HG03060 (cell line): ENCODE measurements at regions not wholly inside any gene's neighbourhood (a gene's known extent, or its start where the extent isn't known, plus 50 kb on each side); places are given as distances from the start of the nearest gene placed in this dataset.
"Not testable (repeated sequence)": the region's sequence is repeated elsewhere in the genome, so short reads cannot be mapped to it uniquely, and the experiment has no call there.

ENCODE experiments used
- ATAC-seq: cut with Tn5 transposase; IDR thresholded peaks from one replicate; pipeline ENCODE4 v1.9.1; 2021; ENCODE audit warnings: low read depth, moderate number of reproducible peaks; ENCODE audit not compliant: unreplicated experiment

- no peak for ATAC-seq
Measured at GRCh38 chr4:138861135-138861534, 154.4 kb upstream of the NOCT start.

GRCh38 chr4:138860357-138860756 lies 155.2 kb upstream of the NOCT start:
- ATAC-seq, result not testable (repeated sequence)

- ATAC-seq, result no peak
Measured at GRCh38 chr4:138859254-138859653, 156.3 kb upstream of the NOCT start.

- no peak for ATAC-seq
Measured at GRCh38 chr4:138858419-138858818, 157.2 kb upstream of the NOCT start.

GRCh38 chr4:138857416-138857815 lies 158.2 kb upstream of the NOCT start:
- no peak for ATAC-seq

- ATAC-seq, result no peak
Measured at GRCh38 chr4:138852681-138853080, 162.9 kb upstream of the NOCT start.

- no peak for ATAC-seq
Measured at GRCh38 chr4:138851391-138852335, 163.9 kb upstream of the NOCT start.

- ATAC-seq, result no peak
Measured at GRCh38 chr4:138845664-138846063, 169.9 kb upstream of the NOCT start.

- ATAC-seq, result no peak
Measured at GRCh38 chr4:138845054-138845453, 170.5 kb upstream of the NOCT start.

- ATAC-seq, result no peak
Measured at GRCh38 chr4:138843616-138844015, 172.0 kb upstream of the NOCT start.

GRCh38 chr4:138841343-138841742 lies 174.2 kb upstream of the NOCT start:
- ATAC-seq, result no peak

GRCh38 chr4:138838251-138838650 lies 177.3 kb upstream of the NOCT start:
- no peak for ATAC-seq

GRCh38 chr4:138835832-138836533 lies 179.6 kb upstream of the NOCT start:
- no peak for ATAC-seq

- ATAC-seq, result peak; percentile 47
Measured at GRCh38 chr4:138833974-138834373, 181.6 kb upstream of the NOCT start.

GRCh38 chr4:138832563-138832962 lies 183.0 kb upstream of the NOCT start:
- ATAC-seq, result no peak

- no peak for ATAC-seq
Measured at GRCh38 chr4:138831948-138832347, 183.6 kb upstream of the NOCT start.

- no peak for ATAC-seq
Measured at GRCh38 chr4:138828926-138829325, 186.7 kb upstream of the NOCT start.

- ATAC-seq, result no peak
Measured at GRCh38 chr4:138826754-138827153, 188.8 kb upstream of the NOCT start.

GRCh38 chr4:138826322-138826721 lies 189.3 kb upstream of the NOCT start:
- no peak for ATAC-seq

- no peak for ATAC-seq
Measured at GRCh38 chr4:138821331-138821730, 194.2 kb upstream of the NOCT start.

- no peak for ATAC-seq
Measured at GRCh38 chr4:138816875-138817274, 198.7 kb upstream of the NOCT start.

- ATAC-seq, result no peak
Measured at GRCh38 chr4:138815811-138816210, 199.8 kb upstream of the NOCT start.
